ENCODE measurements at regions not wholly inside any gene's neighbourhood (a gene's known extent, or its start where the extent isn't known, plus 50 kb on each side); places are given as distances from the start of the nearest gene placed in this dataset.
A peak's percentile ranks its signal among the peaks of the same experiment; 100 is the strongest.

GRCh38 chr6:166024252-166024651 lies 143.4 kb downstream of the TBXT start:
- no peak for ATAC-seq (ENCODE audit: low read depth)
- H2AFZ ChIP-seq (replicated peaks; ENCODE audit: low read length, poor library complexity): no peak overlapping the region
- DNase-seq: no peak
- H3K79me1 ChIP-seq (ENCODE audit: low read depth in 1 of 2, low read length in 2 of 2): no peaks in the 10 kb centered on the region
- H2AK5ac ChIP-seq (ENCODE audit: low read depth, low read length): peak overlapping the region; percentile 49; the same call in 1 of the 2 replicates
- H2BK120ac ChIP-seq (ENCODE audit: low read depth, low read length): peak overlapping the region; percentile 91
- no peak overlapping the region for H3K4me3 ChIP-seq (ENCODE audit: insufficient read depth, low read depth, low read length)
- H2BK5ac ChIP-seq (ENCODE audit: low read depth, low read length, poor library complexity, severe bottlenecking): peak overlapping the region; percentile 57
- peak overlapping the region; percentile 93 for H2BK20ac ChIP-seq (ENCODE audit: low read depth, low read length)
- peak overlapping the region; percentile 47 to 72; a peak in 3 of 4 replicates for H4K8ac ChIP-seq (ENCODE audit: low read depth in 2 of 2, low read length in 2 of 2)
- peak overlapping the region; percentile 91 for H3K4ac ChIP-seq (ENCODE audit: low read depth, low read length)
- H3K4me1 ChIP-seq (ENCODE audit: control insufficient read depth, insufficient read depth, low read length): peaks cover 27% of the 10 kb centered on the region
- ChIA-PET POLR2A (ENCODE audit: unreplicated experiment) (no interaction called here), CTCF (no interaction called here)
- dilution Hi-C loops (cut with HindIII; ENCODE audit: low sequenced_read_pairs, unreplicated experiment) (no loop called here), intact Hi-C loops (cut with micrococcal nuclease) (no loop called here), in situ Hi-C loops (cut with MboI; ENCODE audit: low sequenced_read_pairs) (no loop called here)
- peaks cover 14% of the 10 kb centered on the region; the same call in 1 of the 2 replicates for H3K9me1 ChIP-seq (ENCODE audit: insufficient read depth, low read length)
- H2BK15ac ChIP-seq (ENCODE audit: low read depth, low read length): peak overlapping the region; percentile 88; the same call in 1 of the 3 replicates
- H3K27me3 ChIP-seq (ENCODE audit: control insufficient read depth, insufficient read depth, low read length): no peaks in the 10 kb centered on the region
- TF ChIP-seq CEBPB (IDR thresholded peaks at IDR 0.05; ENCODE audit: low read depth, low read length) (no peak), MAZ (IDR thresholded peaks at IDR 0.05; ENCODE audit: borderline replicate concordance, low read depth, low read length) (no peak), POLR2A (IDR thresholded peaks at IDR 0.05; ENCODE audit: low read depth, low read length) (no peak), RAD21 (IDR thresholded peaks at IDR 0.05; ENCODE audit: low read length) (no peak), CHD1 (IDR thresholded peaks at IDR 0.05; ENCODE audit: low read depth, low read length) (no peak), USF2 (IDR thresholded peaks at IDR 0.05; ENCODE audit: low read depth, low read length) (no peak), MXI1 (IDR thresholded peaks at IDR 0.05; ENCODE audit: borderline replicate concordance, low read depth, low read length) (no peak), MAFK (IDR thresholded peaks at IDR 0.05; ENCODE audit: low read depth, low read length) (no peak), NFE2L2 (IDR thresholded peaks at IDR 0.05; ENCODE audit: low read depth, low read length) (no peak), FOS (IDR thresholded peaks at IDR 0.05; ENCODE audit: low read depth, low read length) (no peak), CTCF (conservative IDR thresholded peaks at IDR 0.05; ENCODE audit: low read depth, low read length) (no peak), RCOR1 (IDR thresholded peaks at IDR 0.05; ENCODE audit: insufficient replicate concordance, low read length) (no peak), SMC3 (IDR thresholded peaks at IDR 0.05; ENCODE audit: low read depth, low read length) (no peak), BHLHE40 (IDR thresholded peaks at IDR 0.05; ENCODE audit: low read depth, low read length) (no peak), ELK1 (IDR thresholded peaks at IDR 0.05; ENCODE audit: borderline replicate concordance, low read depth, low read length) (no peak), RFX5 (IDR thresholded peaks at IDR 0.05; ENCODE audit: low read depth, low read length) (no peak)
- H3K56ac ChIP-seq (ENCODE audit: extremely low read depth, insufficient read depth, low read length): no peak overlapping the region
- H3K27ac ChIP-seq (ENCODE audit: insufficient read depth, low read length): no peak overlapping the region
- no peaks in the 10 kb centered on the region for H3K9me3 ChIP-seq (ENCODE audit: control insufficient read depth, insufficient read depth, low read length)
- H3K18ac ChIP-seq (ENCODE audit: low read depth, low read length): peak overlapping the region; percentile 88
- H4K20me1 ChIP-seq (ENCODE audit: insufficient read depth, low read length): no peaks in the 10 kb centered on the region
- no peak overlapping the region for H3K23ac ChIP-seq (ENCODE audit: low read depth, low read length)
- H3K4me2 ChIP-seq (ENCODE audit: low read depth, low read length): no peak overlapping the region
- BruUV-seq (replicated peaks): no TSS peak
- no peak overlapping the region for H2AK9ac ChIP-seq (replicated peaks; ENCODE audit: low read depth, low read length, poor library complexity)
- WGBS, 2 experiments (ENCODE audit: extremely low coverage in 2 of 2, insufficient read length in 1 of 2): 82% methylated on average over 6 of the region's 8 CpGs; no CpG with 5 or more reads in 1 of the 2 experiments
- no peak overlapping the region for H4K5ac ChIP-seq (ENCODE audit: low read depth, low read length)
- no peaks in the 10 kb centered on the region for H3K36me3 ChIP-seq (ENCODE audit: control insufficient read depth, insufficient read depth, low read length)
- H3K14ac ChIP-seq (replicated peaks; ENCODE audit: low read depth, low read length): 0 out of 2 replicates have a peak overlapping the region, but pooled peaks have one; percentile 64
- H4K91ac ChIP-seq (ENCODE audit: insufficient read depth, low read depth, low read length): peak overlapping the region; percentile 85
- no peak overlapping the region for H3K9ac ChIP-seq (ENCODE audit: low read depth, low read length)
